ENCODE measurements at regions not wholly inside any gene's neighbourhood (a gene's known extent, or its start where the extent isn't known, plus 50 kb on each side); places are given as distances from the start of the nearest gene placed in this dataset.

DNA sequence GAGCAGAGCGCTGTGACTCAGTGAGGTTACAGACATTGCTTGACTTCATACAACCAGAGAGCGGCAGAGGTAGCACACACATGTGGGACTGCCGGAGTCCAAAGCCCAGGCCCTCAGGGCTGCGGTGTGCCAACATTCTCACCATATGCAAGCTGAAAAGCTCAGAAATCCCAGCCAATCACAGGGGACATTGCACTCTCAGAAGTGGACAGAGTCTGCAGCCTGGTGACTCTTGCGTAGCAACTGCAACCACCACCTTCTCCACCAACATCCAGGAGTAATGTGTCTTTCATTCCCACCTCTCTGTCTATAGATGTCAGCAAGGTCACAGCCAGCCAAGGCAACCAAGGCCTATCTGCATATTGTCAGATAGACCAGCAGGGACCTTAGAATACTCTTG is 158.1 kb downstream of the TTC32 start:
- no peak overlapping the region for H4K8ac ChIP-seq (replicated peaks; ENCODE audit: insufficient read length, low read depth, low read length)
- no peak overlapping the region for H4K91ac ChIP-seq (ENCODE audit: insufficient read length, low read depth, low read length)
- no peak overlapping the region for H3K27ac ChIP-seq (ENCODE audit: insufficient read length, low read depth, low read length)
- H4K5ac ChIP-seq (ENCODE audit: insufficient read length, low read depth, low read length) = no peak overlapping the region
- TF ChIP-seq, protein P1, sequence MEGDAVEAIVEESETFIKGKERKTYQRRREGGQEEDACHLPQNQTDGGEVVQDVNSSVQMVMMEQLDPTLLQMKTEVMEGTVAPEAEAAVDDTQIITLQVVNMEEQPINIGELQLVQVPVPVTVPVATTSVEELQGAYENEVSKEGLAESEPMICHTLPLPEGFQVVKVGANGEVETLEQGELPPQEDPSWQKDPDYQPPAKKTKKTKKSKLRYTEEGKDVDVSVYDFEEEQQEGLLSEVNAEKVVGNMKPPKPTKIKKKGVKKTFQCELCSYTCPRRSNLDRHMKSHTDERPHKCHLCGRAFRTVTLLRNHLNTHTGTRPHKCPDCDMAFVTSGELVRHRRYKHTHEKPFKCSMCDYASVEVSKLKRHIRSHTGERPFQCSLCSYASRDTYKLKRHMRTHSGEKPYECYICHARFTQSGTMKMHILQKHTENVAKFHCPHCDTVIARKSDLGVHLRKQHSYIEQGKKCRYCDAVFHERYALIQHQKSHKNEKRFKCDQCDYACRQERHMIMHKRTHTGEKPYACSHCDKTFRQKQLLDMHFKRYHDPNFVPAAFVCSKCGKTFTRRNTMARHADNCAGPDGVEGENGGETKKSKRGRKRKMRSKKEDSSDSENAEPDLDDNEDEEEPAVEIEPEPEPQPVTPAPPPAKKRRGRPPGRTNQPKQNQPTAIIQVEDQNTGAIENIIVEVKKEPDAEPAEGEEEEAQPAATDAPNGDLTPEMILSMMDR (conservative IDR thresholded peaks at IDR 0.05) = no peak
- H3K79me1 ChIP-seq (ENCODE audit: insufficient read depth, low read depth, low read length, poor library complexity, severe bottlenecking) = no peaks in the 10 kb centered on the region
- H3K4me1 ChIP-seq (ENCODE audit: insufficient read depth, low read length) = no peaks in the 10 kb centered on the region
- H3K4me2 ChIP-seq (ENCODE audit: insufficient read depth, insufficient read length, low read length) = no peak overlapping the region
- H3K27ac Mint-ChIP-seq = no peak overlapping the region; a peak in 2 of 7 replicates
- H3K79me2 ChIP-seq (ENCODE audit: insufficient read depth, low read length) = no peaks in the 10 kb centered on the region
- H2BK20ac ChIP-seq (ENCODE audit: low read depth, low read length, poor library complexity, severe bottlenecking) = no peak overlapping the region
- no peak overlapping the region for H2BK120ac ChIP-seq (ENCODE audit: low read depth, low read length, poor library complexity, severe bottlenecking)
- no peaks in the 10 kb centered on the region for H3K36me3 Mint-ChIP-seq (ENCODE audit: insufficient read depth in 1 of 3, low read depth in 3 of 3)
- H3K4ac ChIP-seq (ENCODE audit: low read depth, low read length) = no peak overlapping the region
- H2BK5ac ChIP-seq (ENCODE audit: insufficient read length, low read length) = no peak overlapping the region
- H4K20me1 ChIP-seq (ENCODE audit: control insufficient read depth, insufficient read depth, insufficient read length) = no peaks in the 10 kb centered on the region
- H3K9ac ChIP-seq (ENCODE audit: extremely low read depth, insufficient read length, low read length) = no peak overlapping the region
- H3K23ac ChIP-seq (ENCODE audit: insufficient read length, low read depth, low read length) = no peak overlapping the region
- no peak overlapping the region for H3K18ac ChIP-seq (ENCODE audit: insufficient read length, low read depth, low read length)
- no peak overlapping the region for H2AK5ac ChIP-seq (ENCODE audit: insufficient read length, low read length)
- no peak overlapping the region for H2AFZ ChIP-seq (ENCODE audit: low read length)
- no peak for DNase-seq
- H3K23me2 ChIP-seq (ENCODE audit: insufficient read length, low read depth, low read length, poor library complexity, severe bottlenecking) = no peaks in the 10 kb centered on the region
- no peaks in the 10 kb centered on the region for H3K9me3 ChIP-seq (ENCODE audit: control insufficient read depth, low read depth, low read length)
- H3K4me3 Mint-ChIP-seq = no peak overlapping the region
- H3K14ac ChIP-seq (ENCODE audit: insufficient read depth, low read length) = no peak overlapping the region
- WGBS (ENCODE audit: extremely low coverage, insufficient read length, low lambda C conversion rate) = no CpG with 5 or more reads among the region's 5 CpGs
- H3T11ph ChIP-seq (ENCODE audit: low read length) = no peak overlapping the region
- peaks cover 4 to 5% of the 10 kb centered on the region in 2 experiments for H3K4me1 Mint-ChIP-seq
- H2BK12ac ChIP-seq (ENCODE audit: insufficient read length, low read depth, low read length) = no peak overlapping the region
- no peaks in the 10 kb centered on the region for H3K27me3 ChIP-seq (ENCODE audit: insufficient read depth, low read length)
- no peaks in the 10 kb centered on the region for H3K9me3 Mint-ChIP-seq
- H3K56ac ChIP-seq (ENCODE audit: insufficient read length, low read depth, low read length) = no peak overlapping the region
- H2BK15ac ChIP-seq (ENCODE audit: low read depth, low read length) = no peak overlapping the region
- H3K27me3 Mint-ChIP-seq (ENCODE audit: low read depth) = peaks cover 2% of the 10 kb centered on the region

Measured in H9 (cell line).